ENCODE measurements at regions not wholly inside any gene's neighbourhood (a gene's known extent, or its start where the extent isn't known, plus 50 kb on each side); places are given as distances from the start of the nearest gene placed in this dataset.
"Not testable (repeated sequence)": the region's sequence is repeated elsewhere in the genome, so short reads cannot be mapped to it uniquely, and the experiment has no call there.

DNA sequence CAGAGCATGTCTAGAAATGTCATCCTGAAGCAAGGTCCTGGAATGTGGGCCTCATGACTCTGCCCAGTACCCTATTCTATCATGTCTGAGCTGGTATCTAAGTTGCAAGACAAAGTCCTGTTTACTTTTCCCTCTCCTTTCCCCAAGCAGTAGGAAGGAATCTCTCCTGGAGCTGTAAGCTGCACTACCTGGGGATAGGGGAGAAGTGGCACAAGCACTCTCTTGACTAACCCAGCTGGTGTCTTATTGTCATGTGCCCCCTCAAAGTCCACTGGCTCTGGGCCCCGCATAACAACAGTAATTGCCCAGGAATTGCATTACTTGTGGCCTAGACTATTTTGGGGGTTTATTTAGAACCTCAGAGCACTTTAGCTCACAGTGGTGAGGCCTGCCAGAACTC lies 1366.3 kb upstream of the GOT2 start:
- DNase-seq = no peak

GRCh38 chr16:60091529-60091928 lies 1357.4 kb upstream of the GOT2 start:
- no peak for DNase-seq

GRCh38 chr16:60091071-60091470 lies 1357.0 kb upstream of the GOT2 start:
- no peak for DNase-seq

- no peak for DNase-seq
These were observed 1353.4 kb upstream of the GOT2 start for GRCh38 chr16:60087530-60087929.

DNA sequence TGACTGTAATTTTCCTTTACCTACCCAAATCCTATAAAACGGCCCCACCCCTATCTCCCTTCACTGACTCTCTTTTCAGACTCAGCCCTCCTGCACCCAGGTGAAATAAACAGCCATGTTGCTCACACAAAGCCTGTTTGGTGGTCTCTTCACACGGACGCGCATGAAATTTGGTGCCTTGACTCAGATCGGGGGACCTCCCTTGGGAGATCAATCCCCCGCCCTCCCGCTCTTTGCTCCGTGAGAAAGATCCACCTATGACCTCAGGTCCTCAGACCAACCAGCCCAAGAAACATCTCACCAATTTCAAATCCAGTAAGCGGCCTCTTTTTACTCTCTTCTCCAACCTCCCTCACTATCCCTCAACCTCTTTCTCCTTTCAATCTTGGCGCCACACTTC lies 1344.7 kb upstream of the GOT2 start:
- DNase-seq = not testable (repeated sequence)

GRCh38 chr16:60077861-60078260 lies 1343.7 kb upstream of the GOT2 start:
- DNase-seq = peak; percentile 36 to 56 (median 38)

GRCh38 chr16:60074378-60074777 lies 1340.3 kb upstream of the GOT2 start:
- DNase-seq = no peak

- no peak for DNase-seq
These were observed 1339.3 kb upstream of the GOT2 start for GRCh38 chr16:60073376-60073775.

- DNase-seq = no peak
These were observed 1329.9 kb upstream of the GOT2 start for GRCh38 chr16:60064026-60064425.

- no peak for DNase-seq
These were observed 1327.3 kb upstream of the GOT2 start for GRCh38 chr16:60061396-60061795.

- peak; percentile 2 to 54 (median 22) for DNase-seq
These were observed 1326.6 kb upstream of the GOT2 start for GRCh38 chr16:60060731-60061130.

- no peak for DNase-seq
These were observed 1325.0 kb upstream of the GOT2 start for GRCh38 chr16:60059141-60059540.

GRCh38 chr16:60041671-60042070 lies 1307.6 kb upstream of the GOT2 start:
- no peak for DNase-seq

- DNase-seq = no peak
These were observed 1297.6 kb upstream of the GOT2 start for GRCh38 chr16:60031740-60032139.

GRCh38 chr16:60027351-60027750 lies 1293.2 kb upstream of the GOT2 start:
- no peak for DNase-seq

- no peak for DNase-seq
These were observed 1279.0 kb upstream of the GOT2 start for GRCh38 chr16:60013076-60013475.

DNA sequence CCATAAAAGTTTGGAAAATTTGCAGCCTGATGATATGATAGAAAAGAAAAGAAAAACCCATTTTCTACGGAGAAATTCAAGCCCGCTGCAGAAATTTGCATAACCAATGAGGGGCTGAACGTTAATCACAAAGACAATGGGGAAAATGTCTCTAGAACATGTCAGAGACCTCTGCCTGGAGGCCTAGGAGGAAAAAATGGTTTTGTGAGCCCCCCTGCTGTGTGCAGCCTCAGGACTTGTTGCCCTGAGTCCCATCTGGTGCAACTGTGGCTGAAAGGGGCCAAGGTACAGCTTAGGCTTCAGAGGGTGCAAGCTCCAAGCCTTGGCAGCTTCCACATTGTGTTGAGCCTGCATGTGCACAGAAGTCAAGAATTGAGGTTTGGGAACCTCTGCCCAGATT lies 1267.4 kb upstream of the GOT2 start:
- no peak for DNase-seq

- no peak for DNase-seq
These were observed 1263.6 kb upstream of the GOT2 start for GRCh38 chr16:59997706-59998105.

DNA sequence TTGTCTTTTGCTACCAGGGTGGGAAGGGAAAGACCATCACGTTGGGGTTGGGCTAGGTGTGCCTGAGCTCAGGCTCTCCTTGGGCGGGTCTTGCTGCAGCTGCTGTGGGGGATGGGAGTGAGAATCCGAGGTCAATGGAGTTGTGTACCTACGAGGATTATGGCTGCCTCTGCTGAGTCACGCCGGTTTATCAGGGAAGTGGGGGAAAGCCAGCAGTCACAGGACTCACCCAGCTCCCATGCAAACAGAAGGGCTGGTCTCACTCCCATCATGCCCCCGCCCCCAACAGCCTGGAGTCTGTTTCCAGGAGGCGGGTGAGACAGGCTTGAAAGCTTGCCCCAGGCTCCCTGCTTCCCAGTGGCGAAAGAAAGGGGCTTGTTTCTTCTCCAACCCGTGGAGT lies 1259.0 kb upstream of the GOT2 start:
- no peak for DNase-seq

DNA sequence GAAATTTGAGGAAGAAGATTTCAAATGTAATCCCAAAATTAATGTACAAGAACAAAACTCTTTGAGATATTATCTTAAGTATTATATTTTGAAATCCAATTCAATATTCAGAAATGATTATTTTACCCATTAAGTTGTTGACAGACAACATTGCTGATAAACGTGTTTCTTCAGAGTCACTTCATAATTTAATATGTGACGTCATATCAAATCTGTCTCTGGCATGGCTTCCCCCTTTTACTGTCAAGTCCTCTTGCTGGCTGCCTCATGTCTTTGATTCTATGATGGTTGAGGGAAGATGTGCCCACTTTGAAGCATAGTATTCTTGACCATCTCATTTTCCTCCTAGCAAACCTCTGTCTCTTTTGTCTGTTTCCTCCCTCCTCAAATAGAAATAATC lies 1257.1 kb upstream of the GOT2 start:
- no peak for DNase-seq

- DNase-seq = no peak
These were observed 1254.5 kb upstream of the GOT2 start for GRCh38 chr16:59988591-59988990.

GRCh38 chr16:59975953-59976352 lies 1241.8 kb upstream of the GOT2 start:
- no peak for DNase-seq

- DNase-seq = no peak
These were observed 1239.8 kb upstream of the GOT2 start for GRCh38 chr16:59973966-59974365.

DNA sequence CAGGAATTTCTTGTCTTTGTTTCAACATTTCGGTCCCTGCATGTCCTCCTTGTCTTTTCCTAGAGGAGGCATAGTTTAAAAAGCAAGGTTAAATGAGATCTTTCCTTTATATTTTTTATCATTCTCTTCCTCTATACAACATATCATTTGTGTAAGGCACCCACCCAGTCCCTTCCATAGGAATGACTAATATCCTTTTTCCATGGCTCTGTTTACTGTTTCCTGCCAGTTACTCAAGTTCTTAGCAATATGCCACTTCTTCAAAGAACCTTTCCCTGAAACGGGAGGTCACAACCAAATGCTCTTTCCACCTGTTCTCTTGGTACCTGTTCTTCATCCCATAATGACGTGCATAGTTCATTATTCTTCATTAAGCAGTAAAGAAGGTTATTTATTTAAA lies 1237.1 kb upstream of the GOT2 start:
- DNase-seq = no peak

- no peak for DNase-seq
These were observed 1230.3 kb upstream of the GOT2 start for GRCh38 chr16:59964232-59964924.

All from suppressor macrophage treated with lipopolysaccharide for 1 hour (primary cell).